Heart left ventricle (tissue), 16 donors: ENCODE measurements at regions not wholly inside any gene's neighbourhood (a gene's known extent, or its start where the extent isn't known, plus 50 kb on each side); places are given as distances from the start of the nearest gene placed in this dataset.

Experiments
- ATAC-seq, 4 donors: fragments of 200-7000 bp; cut with Tn5 transposase; one replicate each; pipeline ENCODE4 v1.9.1; 2020 to 2022; ENCODE audit warnings: moderate library complexity in 4 of 4, mild to moderate bottlenecking in 3 of 4, moderate number of reproducible peaks in 1 of 4
- DNase-seq, 5 donors: peaks; one replicate each; pipeline ENCODE4 v3.0.0-alpha.2; 2020
- H3K27ac ChIP-seq, 12 donors: fragments of 200-600 bp; sonication (generic) in 4 of 12; one replicate each; pipeline versions ENCODE4 v1.5.0 to v1.8.0; 2016 to 2022; ENCODE audit warnings: mild to moderate bottlenecking in 2 of 12
- H3K27me3 ChIP-seq, 9 donors: fragments of 200-600 bp; sonication (generic) in 2 of 9; one replicate each; pipeline versions ENCODE4 v1.5.1 to v1.8.0; 2016 to 2022; ENCODE audit warnings: mild to moderate bottlenecking in 3 of 9
- H3K36me3 ChIP-seq, 9 donors: fragments of 200-600 bp; sonication (generic) in 2 of 9; one replicate each; pipeline versions ENCODE4 v1.5.0 to v1.8.0; 2018 to 2022; ENCODE audit warnings: mild to moderate bottlenecking in 2 of 9
- H3K4me1 ChIP-seq, 12 donors: fragments of 200-600 bp; sonication (generic) in 4 of 12; one replicate each; pipeline versions ENCODE4 v1.5.0 to v1.8.0; 2016 to 2022; ENCODE audit warnings: mild to moderate bottlenecking in 3 of 12
- H3K4me3 ChIP-seq, 12 donors: fragments of 200-600 bp; sonication (generic) in 4 of 12; one replicate each; pipeline versions ENCODE4 v1.5.0 to v1.8.0; 2017 to 2022; ENCODE audit warnings: mild to moderate bottlenecking in 9 of 12, moderate library complexity in 4 of 12
- H3K9me3 ChIP-seq, 12 donors: fragments of 200-600 bp; sonication (generic) in 4 of 12; one replicate each; pipeline versions ENCODE4 v1.5.0 to v1.8.0; 2016 to 2022; ENCODE audit warnings: mild to moderate bottlenecking in 1 of 12
- CTCF ChIP-seq, 12 donors: fragments of 200-600 bp; sonication (generic) in 4 of 12; IDR thresholded peaks; one replicate each; pipeline versions ENCODE4 v1.5.0 to v1.8.0; 2018 to 2022; ENCODE audit warnings: antibody characterized with exemption in 12 of 12, mild to moderate bottlenecking in 5 of 12
- POLR2A ChIP-seq, 2 donors: fragments of 450-650 bp; IDR thresholded peaks; one replicate each; pipeline ENCODE4 v1.6.1; 2017; ENCODE audit warnings: antibody characterized with exemption in 2 of 2, mild to moderate bottlenecking in 2 of 2, moderate library complexity in 2 of 2
- WGBS, 4 donors: extraction: QIAGEN DNeasy Blood & Tissue Kit in 2 of 4; methylation state at CpG; one replicate each; pipeline versions ENCODE4 v1.1.5 to v1.1.7; 2013 to 2018; 5-methylcytosine and 5-hydroxymethylcytosine counted together
- intact Hi-C, 10 donors: fragments of 100-400 bp; cut with DNase I; formaldehyde crosslinking; loops; one replicate each; pipeline versions ENCODE4 v1.11.1 to v1.14.2; 2022
- donor health status: ischemic (EF 13 %, LVEDD 7.1; RV severe dilation, severe dysfunction).
- donor health status: healthy with polysubstance abuse.
- donor health status: DM: no; HTN: yes; CAD: no.
- donor health status: DM: no; HTN: no; CAD: no.
- donor health status: ischemic (EF 25% LVEDD 6.9; RV normal size, moderate dysfunction).
- donor health status: ischemic (EF 25% LVEDD 5.7; RV mildly dilated, moderate dysfunction).
- donor health status: healthy.
- donor health status: DM: yes; HTN: yes; CAD: no.
- donor health status: ischemic (EF 35%, LVEDD 5.7; RV mildly dilated, moderate dysfunction).
- donor health status: nonischemic (EF 11% LVEDD 7.7; RV severe dilation, severe dysfunction).
- donor health status: DM: yes; HTN: yes; CAD: no.
- donor health status: PGD.
- donor health status: ischemic (EF 29% LVEDD 5.4; RV normal size, mild dysfunction).
- donor health status: nonischemic (EF 23%, LVEDD 6.1; RV moderate dilation, normal function).

DNA sequence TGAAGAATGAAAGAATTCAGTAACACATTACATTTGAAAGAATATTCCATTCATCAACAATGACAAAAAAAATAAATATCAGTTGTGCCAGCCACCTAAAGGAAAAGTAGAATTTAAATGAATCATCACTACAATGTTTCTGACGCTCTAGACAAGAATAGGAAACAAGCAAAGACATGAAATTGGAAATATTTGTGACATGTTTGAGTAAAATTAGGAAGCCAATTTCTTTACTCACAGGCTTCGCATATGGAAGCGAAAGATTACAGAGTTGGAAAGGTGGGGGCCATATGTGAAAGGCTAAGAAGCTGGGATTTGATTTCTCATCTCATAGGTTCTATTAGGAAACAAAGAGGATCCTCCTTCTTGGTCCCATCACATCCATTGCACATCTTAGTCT lies 279.0 kb downstream of the IPO8 start:
- Histone ChIP-seq H3K36me3 (no peaks in the 10 kb centered on the region), H3K27ac (no peak overlapping the region), H3K4me3 (no peak overlapping the region), H3K4me1 (no peaks in the 10 kb centered on the region), H3K9me3 (no peaks in the 10 kb centered on the region), H3K27me3 (no peaks in the 10 kb centered on the region)
- DNase-seq (no peak), ATAC-seq (no peak)
- TF ChIP-seq CTCF (IDR thresholded peaks at IDR 0.05) (no peak), POLR2A (IDR thresholded peaks at IDR 0.05) (no peak)
- intact Hi-C loops, result no loop called here
- WGBS, 4 donors, result 92 to 96% (median 94%) methylated on average over 3 of the region's 3 CpGs

- Histone ChIP-seq H3K4me1 (no peaks in the 10 kb centered on the region), H3K27ac (no peak overlapping the region), H3K9me3 (no peaks in the 10 kb centered on the region), H3K36me3 (no peaks in the 10 kb centered on the region), H3K4me3 (no peak overlapping the region), H3K27me3 (no peaks in the 10 kb centered on the region)
- ATAC-seq, result no peak
- WGBS, 4 donors, result 83 to 88% (median 85%) methylated on average over 4 of the region's 4 CpGs
- intact Hi-C loops, result no loop called here
- no peak for DNase-seq
- no peak for TF ChIP-seq POLR2A (IDR thresholded peaks at IDR 0.05)
- no peak for TF ChIP-seq CTCF (IDR thresholded peaks at IDR 0.05)
Observed at GRCh38 chr12:30415777-30416176, 279.9 kb downstream of the IPO8 start.

DNA sequence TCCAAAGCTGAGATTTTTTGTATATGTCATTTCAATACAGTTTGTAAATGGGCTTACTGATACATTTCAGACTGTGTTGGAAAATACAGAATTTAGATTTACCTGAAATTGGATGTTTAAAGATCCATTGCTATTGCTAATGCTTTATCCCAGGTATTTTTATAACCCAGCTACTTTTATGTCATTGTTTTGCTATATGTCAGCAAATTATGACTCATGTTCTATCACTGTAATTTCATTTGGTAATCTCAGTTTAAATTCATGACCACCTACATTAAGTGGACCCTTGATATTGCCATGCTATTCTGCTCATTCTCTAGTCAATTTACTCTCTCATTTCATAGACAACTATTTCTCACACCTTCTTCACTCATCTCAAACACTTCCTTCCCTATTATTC lies 281.2 kb downstream of the IPO8 start:
- Histone ChIP-seq H3K36me3 (no peaks in the 10 kb centered on the region), H3K27ac (no peak overlapping the region), H3K9me3 (no peaks in the 10 kb centered on the region), H3K4me3 (no peak overlapping the region), H3K4me1 (no peaks in the 10 kb centered on the region), H3K27me3 (no peaks in the 10 kb centered on the region)
- TF ChIP-seq CTCF (IDR thresholded peaks at IDR 0.05) (no peak), POLR2A (IDR thresholded peaks at IDR 0.05) (no peak)
- intact Hi-C loops, result no loop called here
- ATAC-seq (no peak), DNase-seq (no peak)

- H3K36me3 ChIP-seq, result no peaks in the 10 kb centered on the region
- no peak overlapping the region for H3K4me3 ChIP-seq
- ATAC-seq (no peak), DNase-seq (no peak)
- H3K27me3 ChIP-seq, result no peaks in the 10 kb centered on the region
- no peaks in the 10 kb centered on the region for H3K4me1 ChIP-seq
- no peak for TF ChIP-seq CTCF (IDR thresholded peaks at IDR 0.05)
- TF ChIP-seq POLR2A (IDR thresholded peaks at IDR 0.05), result no peak
- intact Hi-C loops, result no loop called here
- H3K27ac ChIP-seq, result no peak overlapping the region
- peaks cover 0 to 29% (median 1%) of the 10 kb centered on the region in 12 donors for H3K9me3 ChIP-seq
Observed at GRCh38 chr12:30400349-30400748, 295.3 kb downstream of the IPO8 start.
